ENCODE measurements at regions not wholly inside any gene's neighbourhood (a gene's known extent, or its start where the extent isn't known, plus 50 kb on each side); places are given as distances from the start of the nearest gene placed in this dataset.
"Not testable (repeated sequence)": the region's sequence is repeated elsewhere in the genome, so short reads cannot be mapped to it uniquely, and the experiment has no call there.

DNA sequence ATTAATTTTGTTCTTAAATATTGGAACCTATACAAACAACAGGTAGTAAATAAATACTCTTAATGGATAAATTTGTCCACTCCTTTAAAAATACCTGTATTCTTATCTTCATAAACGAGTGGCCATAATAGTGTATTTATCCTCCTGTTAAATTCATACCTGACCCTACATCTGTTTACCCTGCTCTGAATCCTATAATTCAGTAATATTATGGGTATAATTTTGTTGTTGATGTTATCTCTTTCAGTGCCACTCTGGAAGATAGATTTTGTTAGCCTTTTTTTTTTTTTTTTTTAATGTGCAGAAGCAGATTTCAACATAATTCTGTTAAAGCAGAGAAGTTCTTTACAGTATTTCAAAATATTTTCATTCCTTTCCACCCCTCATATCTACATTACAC lies 1337.9 kb downstream of the PLA2G4A start:
- H3K27ac Mint-ChIP-seq: no peak overlapping the region
- no peaks in the 10 kb centered on the region for H3K4me1 Mint-ChIP-seq
- H3K9me3 Mint-ChIP-seq: peaks cover 5% of the 10 kb centered on the region
- H3K4me3 Mint-ChIP-seq: no peak overlapping the region
- ATAC-seq: no peak
- no peak for DNase-seq
- no peaks in the 10 kb centered on the region for H3K27me3 Mint-ChIP-seq
- no peaks in the 10 kb centered on the region for H3K36me3 Mint-ChIP-seq (ENCODE audit: low read depth)

DNA sequence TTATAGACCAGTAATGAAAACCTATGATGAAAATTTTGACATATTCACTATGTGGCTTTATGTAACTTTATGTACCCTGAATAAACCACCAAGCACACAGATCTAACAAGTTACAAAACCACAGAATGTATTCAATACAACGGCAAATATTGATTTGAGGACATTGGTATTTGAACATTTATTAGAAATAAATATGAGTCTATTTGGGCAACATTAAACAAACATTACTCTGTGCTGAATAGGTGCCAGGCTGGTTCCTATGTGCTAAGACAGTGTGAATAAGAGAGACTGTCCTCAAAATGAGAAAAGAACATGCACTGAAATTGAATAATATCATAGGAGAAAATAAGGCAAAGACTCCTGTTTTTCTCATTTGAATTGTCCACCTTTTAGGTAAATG lies 1341.2 kb downstream of the PLA2G4A start:
- H3K27me3 Mint-ChIP-seq: no peaks in the 10 kb centered on the region
- H3K4me1 Mint-ChIP-seq: no peaks in the 10 kb centered on the region
- DNase-seq (no peak), ATAC-seq (no peak)
- no peaks in the 10 kb centered on the region for H3K36me3 Mint-ChIP-seq (ENCODE audit: low read depth)
- H3K9me3 Mint-ChIP-seq: peaks cover 5% of the 10 kb centered on the region
- H3K27ac Mint-ChIP-seq: no peak overlapping the region
- no peak overlapping the region for H3K4me3 Mint-ChIP-seq

DNA sequence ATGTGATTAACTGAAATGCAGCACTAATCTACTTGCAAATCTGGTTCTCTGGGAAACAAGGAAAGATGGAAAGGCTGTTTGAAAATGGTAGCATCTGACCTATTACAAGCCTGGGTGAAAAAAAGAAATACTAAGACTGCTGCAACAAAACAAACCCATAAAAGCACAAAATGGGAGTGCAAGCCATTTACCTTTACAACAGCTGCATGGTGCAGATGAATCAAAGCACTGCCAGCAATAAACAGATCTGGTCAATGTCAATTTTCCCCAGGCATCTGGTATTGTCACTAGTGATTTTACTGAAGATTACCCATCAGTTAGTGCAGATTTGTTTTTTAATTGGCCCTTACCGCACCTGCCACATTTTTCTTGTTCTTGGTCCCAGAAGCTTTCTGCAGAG lies 1341.7 kb downstream of the PLA2G4A start:
- Mint-ChIP-seq H3K27me3 (no peaks in the 10 kb centered on the region), H3K27ac (no peak overlapping the region), H3K4me1 (no peaks in the 10 kb centered on the region), H3K4me3 (no peak overlapping the region), H3K36me3 (ENCODE audit: low read depth) (no peaks in the 10 kb centered on the region), H3K9me3 (peaks cover 5% of the 10 kb centered on the region)
- no peak for ATAC-seq
- DNase-seq: no peak

DNA sequence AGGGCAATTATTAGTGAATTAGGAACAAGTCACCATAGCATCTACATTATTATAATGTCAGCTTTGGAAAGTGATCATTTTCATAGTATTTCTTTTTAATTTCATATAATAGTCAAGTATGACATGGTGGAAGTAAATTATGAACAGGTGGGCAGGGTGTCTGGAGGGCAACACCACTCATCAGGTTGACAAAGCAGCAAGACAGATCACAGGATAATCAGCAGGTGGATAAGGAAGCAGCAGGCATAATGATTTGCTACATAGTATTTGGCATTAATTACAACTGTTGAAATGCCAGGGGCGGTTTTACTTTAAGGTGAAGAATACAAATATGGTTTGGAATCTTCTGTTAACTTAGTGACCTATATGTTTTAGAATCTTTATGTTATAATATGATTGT lies 1342.2 kb downstream of the PLA2G4A start:
- no peaks in the 10 kb centered on the region for H3K27me3 Mint-ChIP-seq

DNA sequence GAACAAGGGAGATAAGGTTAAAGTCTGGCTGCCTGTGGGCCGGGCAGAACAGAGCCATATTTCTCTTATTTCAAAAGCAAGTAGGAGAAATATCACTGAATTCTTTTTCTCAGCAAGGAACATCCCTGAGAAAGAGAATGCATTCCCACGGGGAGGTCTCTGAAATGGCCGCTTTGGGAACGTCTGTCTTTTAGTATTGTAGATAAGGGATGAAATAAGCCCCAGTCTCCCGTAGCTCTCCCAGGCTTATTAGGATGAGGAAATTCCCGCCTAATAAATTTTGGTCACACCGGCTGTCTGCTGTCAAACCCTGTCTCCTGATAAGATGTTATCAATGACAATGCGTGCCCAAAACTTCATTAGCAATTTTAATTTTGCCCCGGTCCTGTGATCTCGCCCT lies 1353.3 kb downstream of the PLA2G4A start:
- peaks cover 13% of the 10 kb centered on the region for H3K9me3 Mint-ChIP-seq
- not testable (repeated sequence) for H3K27ac Mint-ChIP-seq; H3K4me1 Mint-ChIP-seq; DNase-seq; H3K36me3 Mint-ChIP-seq (ENCODE audit: low read depth); H3K27me3 Mint-ChIP-seq; ATAC-seq; H3K4me3 Mint-ChIP-seq

More for the DNA sequence above, 1342.2 kb downstream of the PLA2G4A start:
- Mint-ChIP-seq H3K4me3 (no peak overlapping the region), H3K27ac (no peak overlapping the region), H3K36me3 (ENCODE audit: low read depth) (no peaks in the 10 kb centered on the region), H3K9me3 (peaks cover 5% of the 10 kb centered on the region), H3K4me1 (no peaks in the 10 kb centered on the region)
- no peak for ATAC-seq
- DNase-seq: no peak

DNA sequence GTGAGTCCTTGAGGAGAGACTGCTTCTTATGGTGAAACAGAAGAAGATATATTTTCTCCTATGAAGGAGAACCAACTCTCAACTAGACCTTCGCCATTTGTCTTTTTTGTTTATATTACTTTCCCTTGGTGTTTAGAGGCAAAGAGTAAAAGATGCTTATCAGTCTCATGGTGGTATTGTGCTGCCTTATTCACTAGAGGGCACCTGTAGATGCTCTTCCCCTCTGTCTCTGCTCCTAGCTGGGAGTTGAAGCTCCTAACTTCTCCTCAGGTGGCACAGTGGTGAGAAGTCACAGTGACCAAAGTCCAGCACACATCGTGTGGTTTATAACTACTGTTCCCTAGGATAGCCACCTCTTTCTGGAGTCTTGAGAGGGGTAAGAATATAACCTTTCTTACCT lies 1359.6 kb downstream of the PLA2G4A start:
- ATAC-seq: no peak
- Mint-ChIP-seq H3K27me3 (no peaks in the 10 kb centered on the region), H3K27ac (no peak overlapping the region)

DNA sequence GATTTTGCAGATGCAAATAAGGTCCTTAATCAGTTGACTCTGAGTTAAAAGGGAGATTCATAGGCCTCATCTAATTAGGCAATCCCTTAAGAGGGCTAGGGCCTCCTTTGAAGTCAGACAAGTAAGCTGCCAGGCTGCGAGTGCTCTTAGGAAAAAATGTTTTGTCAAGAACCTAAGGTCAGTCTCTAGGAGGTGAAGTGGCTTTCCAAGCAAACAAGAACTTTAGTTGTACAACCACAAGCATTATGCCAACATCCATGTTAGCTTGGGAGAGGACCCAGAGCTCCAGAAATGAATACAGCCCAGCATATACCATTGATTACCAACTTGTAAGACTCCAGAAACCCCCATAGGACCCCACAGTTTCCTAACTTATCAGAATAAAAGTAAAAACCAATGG lies 1366.2 kb downstream of the PLA2G4A start:
- no peaks in the 10 kb centered on the region for H3K4me1 Mint-ChIP-seq
- ATAC-seq: no peak
- H3K27ac Mint-ChIP-seq: no peak overlapping the region
- DNase-seq: no peak
- peaks cover 8% of the 10 kb centered on the region for H3K9me3 Mint-ChIP-seq
- no peaks in the 10 kb centered on the region for H3K36me3 Mint-ChIP-seq (ENCODE audit: low read depth)
- H3K4me3 Mint-ChIP-seq: no peak overlapping the region
- no peaks in the 10 kb centered on the region for H3K27me3 Mint-ChIP-seq

More for the DNA sequence above, 1359.6 kb downstream of the PLA2G4A start:
- Mint-ChIP-seq H3K9me3 (peaks cover 14% of the 10 kb centered on the region), H3K4me1 (no peaks in the 10 kb centered on the region), H3K36me3 (ENCODE audit: low read depth) (no peaks in the 10 kb centered on the region), H3K4me3 (no peak overlapping the region)
- DNase-seq: no peak

DNA sequence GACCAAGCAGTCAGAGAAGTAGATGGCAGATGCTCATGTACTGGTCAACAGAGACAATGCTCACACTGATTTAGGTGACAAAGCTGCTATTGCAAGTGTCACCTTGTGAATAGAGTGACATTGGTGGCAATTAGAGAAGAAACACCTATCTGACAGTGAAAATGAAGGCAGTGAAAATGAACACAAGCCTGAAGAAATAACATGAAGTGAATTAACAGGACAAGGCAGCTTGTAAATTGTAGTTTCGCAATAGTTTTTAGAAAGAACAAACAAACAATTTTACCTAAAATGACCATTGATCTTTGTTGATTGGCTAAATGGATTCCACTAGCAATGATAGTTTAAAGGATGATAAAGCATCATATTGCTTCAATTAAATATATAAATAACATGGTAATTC lies 1389.5 kb downstream of the PLA2G4A start:
- Mint-ChIP-seq H3K27me3 (no peaks in the 10 kb centered on the region), H3K9me3 (peaks cover 19% of the 10 kb centered on the region), H3K27ac (no peak overlapping the region), H3K36me3 (ENCODE audit: low read depth) (no peaks in the 10 kb centered on the region), H3K4me1 (no peaks in the 10 kb centered on the region), H3K4me3 (no peak overlapping the region)
- DNase-seq (no peak), ATAC-seq (no peak)

DNA sequence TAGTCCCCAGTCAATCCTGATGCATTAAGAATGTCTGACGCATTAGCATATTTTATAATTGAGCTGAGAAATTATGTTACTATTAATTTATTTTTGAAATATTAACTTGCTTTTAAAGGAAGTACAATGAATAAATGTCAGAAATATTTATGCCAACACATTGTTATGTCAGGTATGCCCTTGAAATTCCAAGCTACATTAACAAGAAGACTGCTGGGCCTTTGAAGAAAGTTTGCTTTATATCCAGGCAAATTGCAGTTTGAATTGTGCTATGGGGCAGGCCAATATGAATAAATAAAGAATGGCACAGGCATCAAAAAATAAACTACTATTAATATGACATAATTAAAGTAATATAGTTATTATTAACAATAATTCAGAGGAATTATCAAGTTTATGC lies 1391.3 kb downstream of the PLA2G4A start:
- no peaks in the 10 kb centered on the region for H3K27me3 Mint-ChIP-seq
- no peaks in the 10 kb centered on the region for H3K36me3 Mint-ChIP-seq (ENCODE audit: low read depth)
- H3K4me1 Mint-ChIP-seq: no peaks in the 10 kb centered on the region
- no peak for DNase-seq
- H3K4me3 Mint-ChIP-seq: no peak overlapping the region
- H3K27ac Mint-ChIP-seq: no peak overlapping the region
- peaks cover 22% of the 10 kb centered on the region for H3K9me3 Mint-ChIP-seq
- ATAC-seq: no peak

DNA sequence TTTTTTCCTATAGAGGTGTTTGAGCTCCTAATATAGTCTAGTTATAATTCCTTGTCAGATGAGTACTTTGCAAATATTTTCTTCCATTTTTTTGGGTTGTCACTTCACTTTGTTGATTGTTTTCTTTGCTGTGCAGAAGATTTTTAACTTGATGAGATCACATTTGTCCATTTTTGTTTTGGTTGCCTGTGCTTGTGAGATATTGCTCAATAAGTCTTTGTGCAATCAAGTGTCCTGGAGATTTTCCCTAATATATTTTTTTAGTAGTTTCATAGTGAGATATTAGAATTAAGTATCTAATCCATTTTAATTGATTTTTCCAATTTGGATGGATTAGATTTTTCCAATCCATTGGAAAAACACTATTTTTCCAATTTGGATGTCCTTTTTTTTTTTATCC lies 1395.5 kb downstream of the PLA2G4A start:
- Mint-ChIP-seq H3K9me3 (peaks cover 22% of the 10 kb centered on the region), H3K36me3 (ENCODE audit: low read depth) (no peaks in the 10 kb centered on the region)

DNA sequence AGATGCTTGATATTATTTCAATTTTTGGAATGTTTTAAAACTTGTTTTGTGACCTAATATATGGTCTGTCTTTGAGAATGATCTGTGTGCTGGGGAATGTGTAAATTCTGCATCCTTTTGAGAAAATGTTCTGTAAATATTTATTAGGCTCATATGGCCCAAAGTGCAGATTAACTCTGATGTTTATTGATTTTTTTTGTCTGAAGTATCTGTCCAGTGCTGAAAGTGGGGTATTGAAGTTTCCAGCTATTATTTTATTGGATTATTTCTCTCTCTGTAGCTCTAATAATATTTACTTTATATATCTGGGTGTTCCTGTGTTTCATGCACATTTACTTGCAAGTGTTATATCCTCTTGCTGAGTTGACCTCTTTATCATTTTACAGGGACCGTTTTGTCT lies 1397.2 kb downstream of the PLA2G4A start:
- no peak for DNase-seq
- H3K4me1 Mint-ChIP-seq: no peaks in the 10 kb centered on the region

More for the DNA sequence above, 1395.5 kb downstream of the PLA2G4A start:
- H3K4me3 Mint-ChIP-seq: no peak overlapping the region
- H3K27ac Mint-ChIP-seq: no peak overlapping the region
- H3K27me3 Mint-ChIP-seq: no peaks in the 10 kb centered on the region
- ATAC-seq: no peak
- no peaks in the 10 kb centered on the region for H3K4me1 Mint-ChIP-seq
- DNase-seq: no peak

DNA sequence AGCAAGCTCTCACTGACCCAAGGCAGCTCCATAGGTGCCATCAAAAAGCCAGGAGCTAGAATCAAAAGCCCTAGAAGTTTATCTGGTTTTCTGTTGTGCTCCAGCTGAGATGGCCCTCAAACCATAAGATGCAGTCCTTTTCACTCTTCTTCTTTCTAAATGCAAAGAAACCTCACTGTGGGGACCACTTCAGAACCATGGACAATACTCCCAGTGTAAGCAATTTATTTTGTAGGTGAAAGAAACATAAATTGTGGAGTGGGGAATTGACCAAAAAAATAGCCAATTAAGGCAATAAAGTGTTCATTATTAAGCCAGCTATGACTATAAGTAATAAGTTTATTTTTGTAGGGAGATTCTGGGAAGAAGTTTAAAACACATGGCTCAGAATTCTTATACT lies 1399.9 kb downstream of the PLA2G4A start:
- Mint-ChIP-seq H3K27ac (no peak overlapping the region), H3K9me3 (peaks cover 19% of the 10 kb centered on the region), H3K36me3 (ENCODE audit: low read depth) (no peaks in the 10 kb centered on the region), H3K27me3 (no peaks in the 10 kb centered on the region), H3K4me1 (no peaks in the 10 kb centered on the region), H3K4me3 (no peak overlapping the region)
- no peak for DNase-seq
- no peak for ATAC-seq

More for the DNA sequence above, 1397.2 kb downstream of the PLA2G4A start:
- ATAC-seq: no peak
- Mint-ChIP-seq H3K27ac (no peak overlapping the region), H3K27me3 (no peaks in the 10 kb centered on the region), H3K9me3 (peaks cover 22% of the 10 kb centered on the region), H3K4me3 (no peak overlapping the region), H3K36me3 (ENCODE audit: low read depth) (no peaks in the 10 kb centered on the region)

DNA sequence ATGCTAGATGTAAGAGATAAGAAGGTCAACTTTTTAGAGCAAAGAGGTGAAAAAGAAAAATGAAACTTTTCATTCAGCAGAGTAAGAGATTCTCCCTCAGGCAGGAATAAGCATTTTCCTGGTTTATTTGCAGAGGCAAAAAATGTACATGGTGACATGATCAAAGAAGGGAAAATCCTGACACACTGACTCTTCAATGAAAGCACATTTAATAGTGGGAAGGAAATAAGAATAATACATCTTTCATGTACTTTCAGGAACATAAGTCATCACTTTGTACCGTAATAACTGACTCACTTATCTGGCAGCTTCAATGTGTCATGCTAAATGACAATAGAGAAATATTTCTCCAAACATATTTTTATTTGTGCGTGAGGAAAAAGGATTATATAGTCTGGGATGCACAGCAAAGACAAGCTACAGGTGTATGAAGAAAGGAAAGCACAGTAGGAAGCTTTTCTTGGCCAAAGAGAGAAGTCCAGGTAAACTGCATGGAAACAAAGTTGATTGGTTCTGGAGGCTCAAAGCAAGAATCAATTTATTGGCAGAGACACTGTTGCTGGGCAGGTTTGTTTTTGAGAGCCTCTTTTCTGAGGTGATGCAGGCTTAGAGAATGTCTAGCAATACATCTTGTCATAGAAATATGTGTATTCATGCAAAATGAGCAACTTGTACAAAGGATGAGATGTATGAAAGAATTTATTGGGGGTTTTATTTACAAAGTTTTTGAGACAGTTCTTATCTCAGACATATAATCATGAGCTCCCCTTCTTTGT lies 1409.0 kb downstream of the PLA2G4A start:
- no peaks in the 10 kb centered on the region for H3K27me3 Mint-ChIP-seq
- H3K9me3 Mint-ChIP-seq: peaks cover 4% of the 10 kb centered on the region
- no peak for DNase-seq
- no peak overlapping the region for H3K4me3 Mint-ChIP-seq
- no peak overlapping the region for H3K27ac Mint-ChIP-seq
- no peaks in the 10 kb centered on the region for H3K4me1 Mint-ChIP-seq
- ATAC-seq: no peak
- H3K36me3 Mint-ChIP-seq (ENCODE audit: low read depth): no peaks in the 10 kb centered on the region

DNA sequence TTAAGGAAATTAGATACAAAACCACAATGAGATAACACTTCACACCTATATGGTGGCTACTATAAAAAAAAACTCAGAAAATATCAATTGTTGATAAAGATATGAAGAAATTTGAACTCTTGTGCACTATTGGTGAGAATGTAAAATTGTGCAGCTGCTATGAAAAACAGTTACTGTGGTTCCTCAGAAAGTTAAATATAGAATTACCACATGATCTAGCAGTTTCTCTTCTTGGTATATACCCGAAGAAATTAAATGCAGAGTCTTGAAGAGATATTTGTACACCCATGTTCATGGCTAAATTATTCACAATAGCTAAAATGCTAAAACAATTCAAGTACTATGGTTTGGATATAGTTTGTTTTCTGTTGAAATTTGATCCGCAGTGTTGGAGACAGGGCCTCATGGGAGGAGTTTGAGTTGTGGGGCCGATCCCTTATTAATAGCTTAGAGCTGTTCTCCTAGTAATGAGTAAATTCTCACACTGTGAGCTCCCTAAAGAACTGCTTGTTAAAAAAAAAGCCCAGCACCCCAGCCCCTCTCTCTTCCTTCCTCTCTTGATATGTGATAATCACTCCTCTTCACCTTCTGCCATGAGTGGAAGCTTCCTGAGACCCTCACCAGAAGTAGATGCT lies 1412.1 kb downstream of the PLA2G4A start:
- Mint-ChIP-seq H3K27ac (no peak overlapping the region), H3K9me3 (peaks cover 4% of the 10 kb centered on the region), H3K4me3 (no peak overlapping the region), H3K27me3 (no peaks in the 10 kb centered on the region), H3K4me1 (no peaks in the 10 kb centered on the region), H3K36me3 (ENCODE audit: low read depth) (no peaks in the 10 kb centered on the region)
- DNase-seq (no peak), ATAC-seq (no peak)

DNA sequence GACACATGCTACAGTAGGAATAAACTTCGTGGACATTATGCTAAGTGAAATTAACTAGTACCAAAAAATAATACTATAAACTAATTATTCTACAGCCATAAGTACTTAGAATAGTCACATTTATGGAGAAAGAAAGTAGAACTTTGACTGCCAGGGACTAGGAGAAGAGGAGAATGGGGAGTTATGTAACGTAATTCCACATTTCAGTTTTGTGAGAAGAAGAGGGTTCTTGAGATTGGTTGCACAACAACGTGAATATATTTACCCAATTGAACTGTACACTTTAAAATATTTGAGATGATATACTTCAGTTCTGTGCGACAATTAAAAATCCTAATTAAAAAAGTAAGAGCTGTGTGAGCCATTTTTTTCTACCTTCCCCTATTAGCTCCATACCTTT lies 1412.9 kb downstream of the PLA2G4A start:
- no peaks in the 10 kb centered on the region for H3K36me3 Mint-ChIP-seq (ENCODE audit: low read depth)
- no peak overlapping the region for H3K4me3 Mint-ChIP-seq
- DNase-seq (no peak), ATAC-seq (no peak)
- no peak overlapping the region for H3K27ac Mint-ChIP-seq
- H3K9me3 Mint-ChIP-seq: peaks cover 4% of the 10 kb centered on the region
- no peaks in the 10 kb centered on the region for H3K27me3 Mint-ChIP-seq
- no peaks in the 10 kb centered on the region for H3K4me1 Mint-ChIP-seq

Data from activated naive CD8-positive, alpha-beta T cell treated with anti-CD3 and anti-CD28 coated beads, Interleukin-2, amount 50 U/mL, for 24 hours (primary cell).